Stomach (tissue), 4 donors: ENCODE measurements at regions not wholly inside any gene's neighbourhood (a gene's known extent, or its start where the extent isn't known, plus 50 kb on each side); places are given as distances from the start of the nearest gene placed in this dataset.

Experiments used
- CTCF ChIP-seq, 7 experiments: fragments of 450-650 bp in 4 of 7; fragments of 200-600 bp in 3 of 7; sonication (generic) in 3 of 7; IDR thresholded peaks; one replicate each; pipeline ENCODE4 v1.5.1; 2016 to 2019; ENCODE audit warnings: antibody characterized with exemption in 7 of 7, control low read depth in 2 of 7, mild to moderate bottlenecking in 1 of 7
- EP300 ChIP-seq: sonication (generic); formaldehyde crosslinking; IDR thresholded peaks from one replicate; pipeline ENCODE4 v1.6.1; 2017; ENCODE audit warnings: antibody characterized with exemption
- POLR2A ChIP-seq, 4 donors: fragments of 450-650 bp; IDR thresholded peaks; one replicate each; pipeline ENCODE4 v1.6.1; 2016; ENCODE audit warnings: antibody characterized with exemption in 4 of 4, control low read depth in 2 of 4, mild to moderate bottlenecking in 1 of 4, moderate library complexity in 1 of 4
- POLR2AphosphoS5 ChIP-seq, 3 donors: sonication (generic); formaldehyde crosslinking; IDR thresholded peaks; one replicate each; pipeline ENCODE4 v1.6.1; 2016; ENCODE audit warnings: antibody characterized with exemption in 3 of 3

DNA sequence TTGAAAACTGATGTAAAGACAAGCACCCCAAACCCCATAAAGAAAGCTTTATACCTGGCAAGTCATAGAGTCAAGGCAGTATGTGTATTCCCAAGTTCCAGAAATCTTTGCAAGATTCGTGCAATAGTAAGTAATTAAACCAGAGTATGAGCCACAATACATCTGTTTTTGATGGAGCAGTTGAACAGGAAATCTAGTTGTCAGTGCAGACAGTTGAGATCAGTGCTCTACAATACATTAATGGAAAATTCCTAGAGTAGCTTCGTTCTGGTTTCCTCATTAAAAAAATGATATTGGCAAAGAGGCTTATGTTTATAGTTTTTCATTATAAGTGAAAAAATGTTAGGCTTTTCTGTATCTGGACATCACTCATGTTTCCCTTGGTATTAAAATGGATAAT lies 575.3 kb downstream of the TRIML1 start:
- TF ChIP-seq CTCF (IDR thresholded peaks at IDR 0.05) (no peak), POLR2A (IDR thresholded peaks at IDR 0.05) (no peak), EP300 (no peak), POLR2AphosphoS5 (IDR thresholded peaks at IDR 0.05) (no peak)
